Brain microvascular endothelial cell (primary cell): ENCODE measurements at regions not wholly inside any gene's neighbourhood (a gene's known extent, or its start where the extent isn't known, plus 50 kb on each side); places are given as distances from the start of the nearest gene placed in this dataset.
A peak's percentile ranks its signal among the peaks of the same experiment; 100 is the strongest.

Experiments
- DNase-seq: peaks from one replicate; pipeline ENCODE4 v3.0.0-alpha.2; 2020
- H3K27ac ChIP-seq: fragments of 250-450 bp; sonication (Bioruptor Pico); 2 replicates; pipeline ENCODE4 v1.5.1; 2020; ENCODE audit warnings: mild to moderate bottlenecking, moderate library complexity
- H3K27me3 ChIP-seq: fragments of 250-450 bp; sonication (Bioruptor Pico); replicated peaks from 2 replicates; pipeline ENCODE4 v1.5.1; 2020; ENCODE audit warnings: mild to moderate bottlenecking
- H3K36me3 ChIP-seq: fragments of 250-450 bp; sonication (Bioruptor Pico); replicated peaks from 2 replicates; pipeline ENCODE4 v1.5.1; 2020; ENCODE audit warnings: mild to moderate bottlenecking
- H3K4me3 ChIP-seq: 2 replicates; pipeline ENCODE4 v1.5.1; 2011; ENCODE audit warnings: low read depth, mild to moderate bottlenecking, control low read depth, low read length, moderate library complexity
- CTCF ChIP-seq: IDR thresholded peaks from 2 replicates; pipeline ENCODE4 v1.5.1; 2011; ENCODE audit warnings: low read depth, mild to moderate bottlenecking, moderate library complexity, low read length, control low read depth, inconsistent platforms; ENCODE audit errors: missing control alignments
- in situ Hi-C: cut with HindIII; loops from 2 replicates; pipeline ENCODE4 v1.10.0; 2017; ENCODE audit warnings: low sequenced_read_pairs, low pct_ligation_motif_present

DNA sequence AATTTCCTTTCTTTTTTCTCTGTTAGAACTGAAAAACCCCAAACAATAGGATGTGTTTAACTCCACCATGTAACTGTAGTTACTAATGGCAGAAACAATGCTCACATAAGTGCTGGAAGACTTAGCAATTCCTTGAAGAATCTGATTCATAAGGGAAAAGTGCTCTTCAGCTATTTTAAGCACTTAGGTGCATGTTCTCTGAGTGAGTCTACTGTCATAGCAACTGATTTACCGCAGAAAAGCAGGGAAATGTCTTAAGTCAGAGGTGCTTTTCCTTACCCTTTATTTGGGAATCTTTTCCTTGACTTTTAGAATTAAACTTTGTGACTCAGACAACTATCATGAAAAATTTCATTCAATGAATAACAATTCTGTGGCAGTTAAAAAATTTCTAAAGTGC lies 65.4 kb upstream of the NABP1 start:
- DNase-seq: peak; percentile 60
- no peak overlapping the region for H3K4me3 ChIP-seq
- no peaks in the 10 kb centered on the region for H3K36me3 ChIP-seq
- peak overlapping the region; percentile 23 for H3K27ac ChIP-seq
- H3K27me3 ChIP-seq: no peaks in the 10 kb centered on the region
- in situ Hi-C loops: no loop called here
- no peak for TF ChIP-seq CTCF

DNA sequence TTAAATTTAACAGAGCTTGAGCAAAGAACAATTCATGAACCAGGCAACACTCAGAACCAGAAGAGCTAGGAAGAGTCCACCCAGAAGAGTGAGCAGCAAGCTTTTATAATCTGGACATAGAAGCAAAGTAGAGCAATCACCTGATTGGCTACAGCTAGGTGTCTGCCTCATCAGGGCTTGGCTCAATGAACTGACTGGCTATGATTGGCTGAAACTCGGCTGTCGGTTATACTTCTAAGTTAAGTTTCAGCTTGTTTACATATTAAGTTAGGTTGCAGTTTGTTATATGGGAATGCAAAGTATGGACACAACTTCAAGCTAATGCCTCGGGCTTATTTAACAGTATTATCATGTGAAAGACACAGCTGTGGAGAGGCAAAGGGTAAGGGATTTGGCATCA lies 63.2 kb upstream of the NABP1 start:
- Histone ChIP-seq H3K27me3 (no peaks in the 10 kb centered on the region), H3K36me3 (no peaks in the 10 kb centered on the region), H3K27ac (no peak overlapping the region), H3K4me3 (no peak overlapping the region)
- in situ Hi-C loops: no loop called here
- no peak for DNase-seq
- TF ChIP-seq CTCF: no peak

- H3K27ac ChIP-seq: no peak overlapping the region
- no peaks in the 10 kb centered on the region for H3K27me3 ChIP-seq
- in situ Hi-C loops: no loop called here
- TF ChIP-seq CTCF: no peak
- no peak for DNase-seq
- H3K4me3 ChIP-seq: no peak overlapping the region
- H3K36me3 ChIP-seq: no peaks in the 10 kb centered on the region
Measured at GRCh38 chr2:191615596-191615995, 62.3 kb upstream of the NABP1 start.

DNA sequence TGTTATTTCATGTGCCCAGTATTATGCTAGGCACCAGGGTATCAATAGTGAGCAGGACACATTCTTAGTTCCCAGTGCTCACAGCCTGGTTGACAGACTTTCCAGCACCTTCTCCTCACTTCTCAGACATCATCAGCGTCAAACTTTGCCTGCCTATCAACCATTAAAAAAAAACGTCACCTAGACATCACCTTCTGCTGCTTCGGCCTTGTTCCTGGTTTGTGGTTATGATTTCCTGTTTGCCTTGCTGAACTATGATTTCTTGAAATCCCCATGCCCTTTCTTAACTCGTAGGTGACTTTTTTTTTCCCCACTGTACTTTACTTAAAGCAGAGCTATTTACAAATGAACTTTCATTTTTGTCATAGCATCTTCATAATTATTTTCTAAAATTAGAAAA lies 60.4 kb upstream of the NABP1 start:
- in situ Hi-C loops: no loop called here
- H3K27ac ChIP-seq: no peak overlapping the region
- no peaks in the 10 kb centered on the region for H3K27me3 ChIP-seq
- no peak overlapping the region for H3K4me3 ChIP-seq
- no peaks in the 10 kb centered on the region for H3K36me3 ChIP-seq
- no peak for DNase-seq
- no peak for TF ChIP-seq CTCF

DNA sequence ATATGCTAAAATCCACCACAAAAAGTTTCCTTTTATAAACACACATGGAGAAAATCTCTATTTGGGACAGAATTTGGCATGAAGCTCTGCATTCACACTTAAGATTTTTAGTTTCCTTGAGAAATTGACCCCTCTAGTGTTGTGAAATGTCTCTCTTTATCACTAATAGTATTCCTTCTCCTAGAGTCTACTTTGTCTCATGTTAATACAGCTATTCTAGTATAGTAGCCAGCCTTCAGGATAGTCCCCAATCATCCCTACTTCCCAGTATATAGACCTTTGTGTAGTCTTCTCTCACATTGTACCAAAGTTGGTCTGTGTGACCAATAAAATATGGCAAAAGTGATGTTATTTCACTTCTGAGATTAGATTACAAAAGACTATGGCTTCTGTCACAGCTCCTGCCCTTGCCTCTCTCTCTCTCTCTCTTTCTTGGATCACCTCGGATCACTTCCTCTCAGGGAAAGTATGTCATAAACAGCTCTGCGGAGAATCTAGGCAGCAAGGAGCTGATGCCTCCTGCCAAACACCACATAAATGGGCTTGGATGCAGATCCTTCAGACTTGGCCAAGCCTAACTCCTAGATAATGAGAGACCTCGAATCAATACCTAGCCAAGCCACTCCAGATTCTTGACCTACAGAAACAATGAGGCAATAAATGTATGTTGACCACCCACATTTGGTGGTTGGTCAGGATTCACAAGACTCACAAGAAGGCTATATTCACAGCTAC lies 59.7 kb upstream of the NABP1 start:
- H3K36me3 ChIP-seq: no peaks in the 10 kb centered on the region
- TF ChIP-seq CTCF: no peak
- no peak overlapping the region for H3K27ac ChIP-seq
- DNase-seq: no peak
- in situ Hi-C loops: no loop called here
- no peaks in the 10 kb centered on the region for H3K27me3 ChIP-seq
- H3K4me3 ChIP-seq: no peak overlapping the region

GRCh38 chr2:191618786-191619185 lies 59.1 kb upstream of the NABP1 start:
- Histone ChIP-seq H3K27me3 (no peaks in the 10 kb centered on the region), H3K36me3 (no peaks in the 10 kb centered on the region), H3K4me3 (no peak overlapping the region), H3K27ac (no peak overlapping the region)
- no peak for DNase-seq
- TF ChIP-seq CTCF: no peak
- in situ Hi-C loops: no loop called here
